Prostate gland (tissue), 2 donors: ENCODE measurements at regions not wholly inside any gene's neighbourhood (a gene's known extent, or its start where the extent isn't known, plus 50 kb on each side); places are given as distances from the start of the nearest gene placed in this dataset.

ENCODE experiments used
- POLR2A ChIP-seq: fragments of 450-650 bp; IDR thresholded peaks from one replicate; pipeline ENCODE4 v1.6.1; 2016; ENCODE audit warnings: antibody characterized with exemption, mild to moderate bottlenecking
- TF ChIP-seq, protein P1 (sequence below), 4 experiments: fragments of 200-600 bp in 2 of 4; fragments of 450-650 bp in 2 of 4; sonication (generic) in 2 of 4; IDR thresholded peaks; 1 replicate in 3 of 4; 2 replicates in 1 of 4; pipeline ENCODE4 v1.5.1; 2016 to 2019; ENCODE audit warnings: antibody characterized with exemption in 4 of 4, mild to moderate bottlenecking in 2 of 4, moderate library complexity in 2 of 4

DNA sequence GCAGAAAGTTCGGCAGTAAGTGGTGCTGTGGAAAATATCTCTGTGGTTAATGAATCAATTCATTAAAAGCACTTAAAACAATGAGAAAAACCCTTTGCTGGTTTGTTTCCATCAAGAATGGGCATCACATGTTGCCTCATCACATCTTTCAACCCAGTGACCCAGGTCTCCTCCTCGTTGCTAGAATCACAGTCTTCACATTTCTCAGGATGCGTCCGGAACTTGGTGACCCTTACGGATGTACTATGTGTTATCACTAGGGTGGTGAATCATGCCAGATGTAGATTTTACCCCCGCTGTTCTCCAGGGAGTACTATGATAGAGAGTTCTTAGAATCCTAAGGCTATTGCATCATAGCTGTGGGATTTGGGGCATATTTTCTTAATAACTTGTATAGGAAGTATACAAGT, 217.9 kb upstream of the KLF4 start:
- TF ChIP-seq, protein P1, sequence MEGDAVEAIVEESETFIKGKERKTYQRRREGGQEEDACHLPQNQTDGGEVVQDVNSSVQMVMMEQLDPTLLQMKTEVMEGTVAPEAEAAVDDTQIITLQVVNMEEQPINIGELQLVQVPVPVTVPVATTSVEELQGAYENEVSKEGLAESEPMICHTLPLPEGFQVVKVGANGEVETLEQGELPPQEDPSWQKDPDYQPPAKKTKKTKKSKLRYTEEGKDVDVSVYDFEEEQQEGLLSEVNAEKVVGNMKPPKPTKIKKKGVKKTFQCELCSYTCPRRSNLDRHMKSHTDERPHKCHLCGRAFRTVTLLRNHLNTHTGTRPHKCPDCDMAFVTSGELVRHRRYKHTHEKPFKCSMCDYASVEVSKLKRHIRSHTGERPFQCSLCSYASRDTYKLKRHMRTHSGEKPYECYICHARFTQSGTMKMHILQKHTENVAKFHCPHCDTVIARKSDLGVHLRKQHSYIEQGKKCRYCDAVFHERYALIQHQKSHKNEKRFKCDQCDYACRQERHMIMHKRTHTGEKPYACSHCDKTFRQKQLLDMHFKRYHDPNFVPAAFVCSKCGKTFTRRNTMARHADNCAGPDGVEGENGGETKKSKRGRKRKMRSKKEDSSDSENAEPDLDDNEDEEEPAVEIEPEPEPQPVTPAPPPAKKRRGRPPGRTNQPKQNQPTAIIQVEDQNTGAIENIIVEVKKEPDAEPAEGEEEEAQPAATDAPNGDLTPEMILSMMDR (IDR thresholded peaks at IDR 0.05), result no peak
- TF ChIP-seq POLR2A, result no peak
